Eye (tissue), 1 donor: ENCODE measurements at regions not wholly inside any gene's neighbourhood (a gene's known extent, or its start where the extent isn't known, plus 50 kb on each side); places are given as distances from the start of the nearest gene placed in this dataset.
"Not testable (repeated sequence)": the region's sequence is repeated elsewhere in the genome, so short reads cannot be mapped to it uniquely, and the experiment has no call there.

Experiments
- DNase-seq: peaks from one replicate; pipeline ENCODE4 v3.0.0-alpha.2; 2015

DNA sequence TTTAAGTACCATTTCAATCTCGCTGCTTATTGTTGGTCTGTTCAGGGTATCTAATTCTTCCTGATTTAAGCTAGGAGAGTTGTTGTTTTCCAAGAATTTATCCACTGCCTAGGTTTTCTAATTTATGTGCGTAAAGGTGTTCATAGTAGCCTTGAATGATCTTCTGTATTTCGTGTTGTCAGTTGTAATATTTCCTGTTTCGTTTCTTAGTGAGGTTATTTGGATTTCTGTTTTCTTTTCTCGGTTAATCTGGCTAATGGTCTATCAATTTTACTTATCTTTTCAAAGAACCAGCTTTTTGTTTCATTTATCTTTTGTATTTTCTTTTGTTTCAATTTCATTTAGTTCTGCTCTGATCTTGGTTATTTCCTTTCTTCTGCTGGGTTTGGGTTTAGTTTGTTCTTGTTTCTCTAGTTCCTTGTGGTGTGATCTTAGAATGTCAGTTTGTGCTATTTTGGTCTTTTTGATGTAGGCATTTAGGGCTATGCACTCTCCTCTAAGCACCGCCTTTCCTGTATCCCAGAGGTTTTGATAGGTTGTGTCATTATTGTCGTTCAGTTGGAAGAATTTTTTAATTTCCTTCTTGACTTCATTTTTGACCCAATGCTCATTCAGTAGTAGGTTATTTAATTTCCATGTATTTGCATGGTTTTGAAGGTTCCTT is 92.5 kb upstream of the CSRP2 start:
- DNase-seq, result not testable (repeated sequence)

DNA sequence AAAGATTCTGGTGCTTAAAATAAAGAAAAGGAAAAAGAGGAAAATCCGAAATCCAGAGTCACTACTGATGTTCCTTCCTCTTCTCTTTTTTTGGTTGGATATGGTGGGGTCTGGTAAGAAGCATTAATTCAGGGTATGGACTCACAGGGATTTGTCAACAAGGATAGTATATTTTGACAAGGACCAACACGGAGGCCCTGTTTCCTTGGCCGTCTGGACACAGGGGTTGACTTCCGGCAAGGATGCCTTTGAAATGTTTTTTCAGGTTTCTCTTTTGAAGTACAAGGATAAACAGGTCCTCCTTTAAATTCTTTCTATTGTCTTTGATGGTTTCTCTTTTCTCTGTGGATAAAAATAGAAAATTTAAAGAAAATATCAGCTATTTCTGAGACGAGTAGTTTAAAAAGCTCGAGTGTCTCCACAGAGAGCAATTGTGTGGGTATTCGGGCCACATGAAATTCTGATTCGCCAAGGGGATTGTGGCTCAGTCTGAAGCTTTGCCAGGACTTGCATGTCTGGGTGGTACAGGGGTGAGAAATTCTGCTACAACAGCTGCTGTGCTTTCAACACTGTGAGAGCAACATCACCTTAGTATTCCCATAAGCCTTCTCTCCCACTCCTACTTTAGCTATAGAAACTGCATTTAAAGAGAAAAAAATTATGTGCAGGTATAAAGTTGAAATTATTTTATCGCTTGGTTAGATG is 88.5 kb upstream of the CSRP2 start:
- DNase-seq, result no peak

DNA sequence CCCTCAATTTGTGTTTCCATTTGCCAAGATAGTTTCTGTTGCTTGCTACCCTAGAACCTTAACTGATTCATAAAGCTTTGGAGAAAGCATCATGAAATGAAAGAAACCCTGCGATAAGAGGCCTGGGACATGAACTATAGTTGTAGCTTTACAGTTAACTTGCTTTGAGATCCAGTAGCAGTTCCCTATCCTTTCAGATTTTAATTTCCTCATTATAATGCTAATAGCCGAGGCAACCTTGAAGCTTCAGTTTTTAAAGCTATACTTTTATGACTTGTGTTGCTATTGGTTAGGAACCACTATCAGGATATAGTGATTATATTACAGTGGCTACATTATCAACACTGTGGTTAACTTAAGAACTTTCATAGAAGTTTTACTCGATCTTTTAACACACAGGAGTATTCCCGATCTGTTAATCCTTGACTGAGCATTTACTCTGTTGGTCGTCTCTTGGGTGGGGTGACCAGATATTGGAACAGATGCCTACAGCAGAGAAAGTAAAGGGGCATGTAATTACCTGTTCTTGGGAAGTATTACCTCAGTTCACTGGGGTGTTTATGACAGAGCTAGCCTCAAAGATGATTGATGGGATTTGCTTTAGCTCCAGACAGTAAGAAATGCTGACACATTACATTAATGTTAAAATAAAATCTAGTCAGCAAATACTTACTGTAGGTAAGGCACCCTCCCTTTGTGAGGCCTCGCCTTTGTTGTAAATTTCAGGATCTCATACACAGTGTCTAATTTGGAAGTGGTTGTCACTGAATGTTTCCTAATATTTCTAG is 86.2 kb upstream of the CSRP2 start:
- DNase-seq, result no peak

DNA sequence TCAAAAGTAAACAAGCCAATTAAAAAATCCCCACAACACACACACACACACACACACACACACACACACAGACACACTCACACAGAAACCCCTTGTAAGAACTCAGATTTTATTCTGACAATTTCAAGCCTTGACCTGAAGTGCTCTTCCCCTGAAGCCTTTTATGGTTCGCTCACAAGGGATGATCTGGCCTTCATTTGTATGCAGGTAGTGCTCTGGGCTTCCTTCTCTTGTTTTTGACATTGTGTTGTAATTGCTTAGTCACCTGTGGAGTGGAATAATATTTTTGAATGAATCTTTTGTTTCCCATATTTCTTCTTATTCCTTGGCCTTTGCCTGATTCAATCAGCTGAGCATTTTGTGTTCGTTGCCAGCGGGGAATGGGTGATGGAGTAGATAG is 83.3 kb upstream of the CSRP2 start:
- DNase-seq, result no peak

DNA sequence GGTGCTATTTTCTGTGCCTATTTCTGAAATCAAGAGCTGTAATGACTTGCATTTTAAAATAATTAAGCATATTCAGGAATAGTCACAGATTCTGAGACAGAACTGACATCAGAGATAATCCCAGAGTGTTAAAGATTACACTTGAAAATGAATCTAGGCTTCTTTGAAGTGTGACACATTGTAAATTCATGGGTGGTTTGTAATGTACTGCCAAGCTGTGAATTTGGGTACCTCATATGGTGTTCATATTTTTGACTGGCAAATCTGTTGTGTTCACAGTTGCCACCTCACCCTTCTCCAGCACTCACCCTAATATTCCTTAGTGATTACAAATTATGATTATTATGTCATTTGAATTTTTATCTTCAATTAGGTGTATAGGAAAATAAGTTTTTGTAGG is 78.5 kb upstream of the CSRP2 start:
- DNase-seq, result no peak

DNA sequence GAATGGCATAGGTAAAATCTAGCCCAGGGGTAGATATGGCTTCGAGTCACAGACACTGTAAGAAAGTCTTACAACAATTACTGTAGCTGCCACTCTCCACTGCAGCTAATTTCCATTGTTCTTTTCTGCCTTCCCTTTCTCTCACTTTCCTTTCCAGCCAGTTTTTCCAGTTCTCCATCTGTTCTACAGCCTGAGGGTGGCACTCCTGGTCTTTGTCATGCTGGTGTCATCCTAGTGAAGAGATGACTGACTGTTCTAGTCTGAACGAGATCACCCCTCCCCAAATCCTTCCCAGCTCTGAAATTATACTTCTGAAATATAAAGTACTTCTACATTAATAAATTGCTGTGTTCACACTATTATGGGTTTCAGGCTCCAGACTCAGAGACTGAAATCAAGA is 74.2 kb upstream of the CSRP2 start:
- DNase-seq, result no peak

DNA sequence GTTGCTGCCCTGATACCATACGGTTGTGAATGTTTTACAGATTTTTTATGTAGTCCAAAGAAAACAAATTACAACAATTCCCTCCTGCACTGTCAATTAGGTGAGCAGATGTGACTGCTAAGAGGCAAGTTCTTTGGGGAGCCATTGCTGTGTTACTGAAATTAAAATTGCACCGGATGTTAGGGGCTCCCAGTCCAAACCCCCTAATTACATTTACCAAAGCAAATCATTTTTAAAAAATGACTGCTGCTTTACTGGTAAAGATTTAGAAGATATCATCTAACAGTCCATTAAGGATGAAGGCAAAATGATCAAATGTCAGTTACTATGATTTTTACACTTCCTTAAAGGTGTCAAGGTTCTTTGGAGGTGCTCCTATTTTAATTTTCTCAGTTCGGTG is 70.1 kb upstream of the CSRP2 start:
- DNase-seq, result no peak

DNA sequence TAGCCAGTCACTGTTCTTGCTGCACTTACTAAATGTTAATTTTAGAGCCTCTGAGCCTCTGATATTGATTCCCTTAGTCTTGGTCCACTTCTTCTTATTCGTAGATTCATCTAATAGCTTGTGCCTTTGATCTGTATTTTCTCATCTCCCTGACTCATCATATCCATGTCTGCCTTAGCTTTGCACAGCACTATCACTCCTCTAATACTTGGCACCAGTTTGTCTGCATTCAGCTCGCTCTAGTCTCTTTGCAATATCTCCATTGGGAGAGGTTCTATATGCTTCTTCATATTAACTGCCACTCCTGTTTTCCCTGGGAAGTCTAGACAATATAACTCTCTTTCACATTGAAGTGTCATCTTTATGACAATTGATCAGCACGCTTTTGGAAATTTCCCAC is 68.5 kb upstream of the CSRP2 start:
- DNase-seq, result no peak

DNA sequence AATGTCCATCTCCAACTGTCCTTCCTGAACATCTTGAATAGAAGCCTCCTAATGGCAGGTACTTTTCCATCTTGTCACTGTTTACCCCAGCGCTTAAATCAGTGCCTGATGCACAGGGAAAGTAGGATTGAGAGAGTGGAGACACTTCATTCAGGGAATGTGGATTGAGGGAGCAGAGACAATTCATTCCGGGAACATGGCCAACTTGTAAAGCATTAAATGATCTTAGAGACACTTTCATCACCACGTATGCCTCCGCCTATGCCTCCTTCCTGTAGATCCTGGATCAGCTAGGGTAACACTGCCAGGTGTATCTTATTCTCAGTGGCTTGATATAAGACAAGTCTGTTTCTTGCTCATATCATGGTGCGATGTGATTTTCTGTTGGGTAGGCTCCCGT is 67.6 kb upstream of the CSRP2 start:
- DNase-seq, result no peak

DNA sequence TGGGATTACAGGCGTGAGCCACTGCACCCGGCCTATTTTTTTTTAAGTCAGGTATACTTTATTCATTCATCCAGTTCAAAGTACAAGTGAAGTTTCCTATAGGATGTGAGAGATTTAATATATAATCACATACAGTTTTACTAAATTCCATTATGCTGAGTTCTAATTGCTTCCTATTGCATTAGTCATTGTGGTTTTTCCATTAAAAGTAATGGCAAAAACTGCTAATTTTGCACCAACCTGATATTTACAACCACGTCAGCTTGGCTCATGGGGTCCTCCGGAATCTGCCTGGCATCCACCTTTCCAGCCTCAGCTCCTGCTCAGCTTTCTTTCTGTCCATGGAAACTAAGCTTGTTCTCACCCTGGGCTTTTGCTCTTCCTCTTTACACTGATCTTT is 67.0 kb upstream of the CSRP2 start:
- no peak for DNase-seq

DNA sequence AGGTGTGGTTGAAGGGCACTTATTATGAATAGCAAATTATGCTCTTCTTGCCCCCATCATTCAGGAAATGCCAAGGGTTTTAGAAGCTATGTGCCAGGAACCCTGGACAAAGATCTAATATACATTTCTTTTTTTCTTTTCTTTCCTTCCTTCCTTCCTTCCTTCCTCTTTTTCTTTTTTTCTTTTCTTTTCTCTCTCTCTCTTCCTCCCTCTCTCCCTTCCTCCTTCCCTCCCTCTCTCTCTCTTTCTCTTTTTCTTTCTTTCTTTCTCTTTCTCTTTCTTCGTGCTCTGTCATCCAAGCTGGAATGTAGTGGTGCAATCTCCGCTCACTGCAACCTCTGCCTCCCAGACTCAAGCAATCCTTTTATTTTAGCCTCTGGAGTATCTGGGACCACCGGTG is 66.1 kb upstream of the CSRP2 start:
- DNase-seq, result no peak

DNA sequence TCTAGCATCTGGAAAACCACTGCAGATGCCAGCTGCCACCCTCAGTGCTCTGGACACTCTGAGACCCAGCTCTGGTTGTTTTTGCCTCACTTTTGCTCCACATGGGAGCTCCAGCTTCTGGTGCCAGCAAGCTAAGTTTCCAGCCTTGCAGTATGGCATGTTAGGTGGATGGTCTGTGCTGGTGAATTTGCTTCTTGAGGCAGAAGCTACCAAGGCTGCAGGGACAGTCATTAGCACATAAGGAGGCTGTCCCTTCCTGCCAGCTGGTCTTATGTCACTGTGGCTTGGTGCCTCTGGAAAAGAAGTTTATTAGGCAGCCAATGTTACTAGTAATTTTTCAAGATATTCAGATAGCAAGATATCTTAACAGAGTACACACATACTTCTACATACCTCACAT is 64.2 kb upstream of the CSRP2 start:
- DNase-seq, result no peak

DNA sequence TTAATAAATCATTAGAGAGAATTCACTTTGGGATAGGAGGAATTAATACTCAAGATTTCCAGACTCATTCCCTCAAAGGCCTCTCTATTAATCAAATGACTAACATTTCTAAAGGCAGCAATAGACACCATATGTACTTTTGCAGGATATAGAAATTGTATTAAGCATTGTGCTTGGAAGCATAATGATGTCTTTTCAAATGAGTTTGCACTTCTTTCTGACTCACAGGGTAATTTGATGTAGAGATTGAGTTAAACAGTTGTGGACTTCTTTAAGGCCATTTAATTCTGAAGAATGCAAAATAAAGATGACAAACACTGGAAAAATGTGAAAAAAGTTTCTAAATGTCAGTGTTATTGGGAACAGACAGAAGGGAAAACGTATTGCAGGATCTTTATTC is 63.4 kb upstream of the CSRP2 start:
- DNase-seq, result no peak

DNA sequence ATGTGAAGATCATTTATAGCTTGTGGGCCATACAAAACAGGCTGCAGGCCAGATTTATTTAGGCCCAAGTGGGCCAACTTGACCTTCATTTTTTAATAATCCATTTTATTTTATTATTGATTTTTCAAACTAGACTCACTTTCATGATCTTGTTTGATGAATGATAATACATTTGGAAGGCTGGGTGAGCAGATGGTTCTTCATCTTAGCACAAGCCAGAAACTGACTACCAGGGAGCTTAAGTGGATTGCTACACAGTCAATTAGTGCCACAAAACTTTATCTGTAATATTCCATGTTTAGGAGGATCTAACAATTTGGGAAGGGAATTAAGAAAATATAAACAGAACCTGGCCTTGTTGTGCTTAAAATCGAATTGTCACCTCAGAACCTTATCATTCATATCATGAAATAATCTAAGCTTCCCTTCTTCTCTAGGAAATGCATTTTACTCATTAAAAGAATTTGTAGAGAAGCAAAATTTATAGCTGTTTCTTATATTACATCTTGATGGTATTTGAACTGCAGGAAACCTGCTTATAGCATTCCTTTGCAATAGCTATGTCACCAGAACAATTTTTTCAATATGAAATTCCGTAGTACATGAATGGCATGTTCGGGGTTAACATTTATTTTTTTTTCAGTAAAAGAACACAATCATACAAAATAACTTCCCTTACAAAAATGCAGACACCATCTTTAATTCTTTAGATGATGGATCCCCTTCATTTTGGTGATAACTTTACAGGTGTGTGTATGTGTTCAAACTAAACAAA is 62.0 kb upstream of the CSRP2 start:
- DNase-seq, result no peak

DNA sequence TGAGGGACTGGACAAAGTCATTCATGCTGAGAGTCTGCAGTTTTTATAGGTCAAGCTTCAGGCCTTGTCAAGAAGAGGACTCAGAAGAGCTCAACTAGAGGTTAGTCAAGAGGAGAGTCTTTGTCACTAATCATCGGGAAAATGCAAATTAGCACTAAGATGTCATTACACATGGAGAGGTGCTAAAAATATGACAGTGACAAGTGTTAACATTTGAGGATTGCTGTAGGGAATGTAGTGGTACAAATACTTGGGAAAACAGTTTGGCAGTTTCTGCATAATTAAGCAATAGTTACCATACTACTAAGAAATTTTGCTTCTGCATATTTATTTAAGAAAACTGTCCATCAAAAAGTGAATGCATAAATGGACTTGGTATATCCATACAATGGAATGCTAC is 60.9 kb upstream of the CSRP2 start:
- DNase-seq, result no peak

DNA sequence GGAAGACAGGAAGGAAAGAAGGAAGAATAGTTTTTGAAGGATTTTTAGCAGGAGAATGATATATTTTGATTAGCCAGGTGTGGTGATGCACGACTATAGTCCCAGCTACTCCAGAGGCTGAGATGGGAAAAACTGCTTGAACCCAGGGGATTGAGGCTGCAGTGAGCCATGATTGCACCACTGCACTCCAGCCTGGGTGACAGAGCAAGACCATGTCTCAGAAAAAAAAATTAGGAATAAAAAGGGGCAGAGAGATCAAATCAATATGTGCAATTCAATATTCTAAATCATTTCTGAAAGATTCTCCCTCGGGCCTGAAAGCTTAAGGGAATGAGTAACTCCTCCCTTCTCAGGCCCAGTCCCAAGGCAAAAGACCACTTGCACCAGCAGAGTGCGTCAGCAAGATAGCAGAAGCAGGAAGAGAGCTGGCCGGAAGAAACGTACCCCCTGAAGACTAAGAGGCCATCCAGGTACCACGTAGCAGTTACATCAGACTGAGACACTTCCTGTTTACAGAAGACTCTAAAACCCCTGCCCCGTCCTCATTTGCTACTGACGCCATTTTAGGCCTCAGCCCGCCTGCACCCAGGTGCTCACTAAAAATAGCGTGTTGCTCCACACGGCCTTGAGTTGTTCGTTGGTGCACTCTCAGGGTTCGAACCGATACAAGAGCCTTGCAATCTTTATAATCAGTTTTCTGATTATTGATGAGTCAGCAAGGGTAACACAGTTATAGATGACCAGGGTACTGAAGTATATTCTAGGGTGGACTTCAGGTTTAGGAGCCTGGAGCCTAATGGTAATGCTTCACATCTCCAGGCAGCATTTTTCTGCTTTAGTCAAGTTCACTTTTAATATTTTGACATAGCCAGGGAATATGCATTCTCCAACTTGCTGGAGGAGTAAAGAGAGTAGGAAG is 57.7 kb upstream of the CSRP2 start:
- DNase-seq, result peak; percentile 52

DNA sequence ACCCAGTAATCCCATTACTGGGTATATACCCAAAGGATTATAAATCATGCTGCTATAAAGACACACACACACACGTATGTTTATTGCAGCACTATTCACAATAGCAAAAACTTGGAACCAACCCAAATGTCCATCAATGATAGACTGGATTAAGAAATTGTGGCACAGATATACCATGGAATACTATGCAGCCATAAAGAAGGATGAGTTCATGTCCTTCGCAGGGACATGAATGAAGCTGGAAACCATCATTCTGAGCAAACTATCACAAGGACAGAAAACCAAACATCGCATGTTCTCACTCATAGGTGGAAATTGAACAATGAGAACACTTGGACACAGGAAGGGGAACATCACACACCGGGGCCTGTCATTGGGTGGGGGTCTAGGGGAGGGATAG is 54.6 kb upstream of the CSRP2 start:
- DNase-seq, result not testable (repeated sequence)

DNA sequence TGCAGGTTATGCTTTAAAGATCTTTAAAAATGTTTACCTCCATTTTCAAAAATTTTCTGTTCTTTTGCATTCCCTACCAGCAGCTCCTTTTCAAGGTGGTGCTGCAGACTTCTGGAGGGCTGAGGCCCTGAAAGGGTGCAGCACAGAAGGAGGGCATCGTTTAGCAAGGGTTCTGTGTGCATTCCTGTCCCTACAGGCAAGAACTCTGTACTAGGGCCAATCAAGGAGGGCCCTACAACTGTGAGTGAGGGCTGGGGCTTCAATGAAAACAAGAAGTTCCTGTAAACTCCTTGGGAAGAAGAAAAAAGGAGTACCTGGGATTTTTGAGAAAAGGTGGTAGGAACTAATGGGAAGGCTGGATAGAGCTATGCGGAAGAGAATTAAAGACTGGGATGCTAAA is 50.7 kb upstream of the CSRP2 start:
- no peak for DNase-seq
